ENCODE measurements at regions not wholly inside any gene's neighbourhood (a gene's known extent, or its start where the extent isn't known, plus 50 kb on each side); places are given as distances from the start of the nearest gene placed in this dataset.

DNA sequence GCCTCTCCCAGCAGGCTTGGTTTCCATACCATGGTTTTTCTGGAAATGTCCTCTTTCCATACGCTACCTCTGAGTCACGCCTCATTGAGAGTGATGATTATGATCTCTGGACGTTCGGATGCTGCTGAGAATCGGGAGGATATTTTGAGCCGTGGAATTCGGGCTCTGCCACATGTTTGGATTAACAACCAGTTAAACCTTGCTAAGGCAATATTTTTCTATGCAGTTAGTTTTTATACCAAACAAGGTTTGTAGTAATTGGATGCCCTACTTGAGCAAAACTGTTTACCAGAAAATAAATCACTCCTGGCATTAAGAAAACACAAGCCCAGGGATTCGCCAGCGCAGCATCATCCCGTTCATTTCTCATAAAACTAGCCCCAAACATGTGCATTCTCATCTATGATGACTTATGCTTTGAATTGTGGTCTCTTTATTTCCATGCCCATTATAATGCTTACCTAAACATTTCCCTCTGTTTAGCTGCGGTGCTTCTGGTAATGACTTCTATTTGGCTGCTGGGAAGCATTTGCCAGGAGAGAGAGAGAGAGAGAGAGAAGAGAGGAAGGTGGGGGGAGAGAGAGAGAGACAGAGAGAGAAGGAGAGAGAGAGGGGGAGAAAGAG is 198.9 kb downstream of the CLIC5 start:
- CTCF ChIA-PET: no interaction called here
- TF ChIP-seq FOXK2 (IDR thresholded peaks at IDR 0.05) (no peak), BHLHE40 (IDR thresholded peaks at IDR 0.05; ENCODE audit: borderline replicate concordance) (no peak), LEF1 (IDR thresholded peaks at IDR 0.05; ENCODE audit: borderline replicate concordance) (no peak), FOXM1 (IDR thresholded peaks at IDR 0.05; ENCODE audit: borderline replicate concordance) (no peak), CTBP1 (IDR thresholded peaks at IDR 0.05; ENCODE audit: borderline replicate concordance) (no peak), HDGF (IDR thresholded peaks at IDR 0.05; ENCODE audit: borderline replicate concordance) (no peak), TARDBP (IDR thresholded peaks at IDR 0.05) (no peak)
- TF ChIP-seq, protein P1, sequence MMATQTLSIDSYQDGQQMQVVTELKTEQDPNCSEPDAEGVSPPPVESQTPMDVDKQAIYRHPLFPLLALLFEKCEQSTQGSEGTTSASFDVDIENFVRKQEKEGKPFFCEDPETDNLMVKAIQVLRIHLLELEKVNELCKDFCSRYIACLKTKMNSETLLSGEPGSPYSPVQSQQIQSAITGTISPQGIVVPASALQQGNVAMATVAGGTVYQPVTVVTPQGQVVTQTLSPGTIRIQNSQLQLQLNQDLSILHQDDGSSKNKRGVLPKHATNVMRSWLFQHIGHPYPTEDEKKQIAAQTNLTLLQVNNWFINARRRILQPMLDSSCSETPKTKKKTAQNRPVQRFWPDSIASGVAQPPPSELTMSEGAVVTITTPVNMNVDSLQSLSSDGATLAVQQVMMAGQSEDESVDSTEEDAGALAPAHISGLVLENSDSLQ (IDR thresholded peaks at IDR 0.05): no peak
- no peak for DNase-seq (ENCODE audit: extremely low spot score)
- POLR2A ChIA-PET: no interaction called here

DNA sequence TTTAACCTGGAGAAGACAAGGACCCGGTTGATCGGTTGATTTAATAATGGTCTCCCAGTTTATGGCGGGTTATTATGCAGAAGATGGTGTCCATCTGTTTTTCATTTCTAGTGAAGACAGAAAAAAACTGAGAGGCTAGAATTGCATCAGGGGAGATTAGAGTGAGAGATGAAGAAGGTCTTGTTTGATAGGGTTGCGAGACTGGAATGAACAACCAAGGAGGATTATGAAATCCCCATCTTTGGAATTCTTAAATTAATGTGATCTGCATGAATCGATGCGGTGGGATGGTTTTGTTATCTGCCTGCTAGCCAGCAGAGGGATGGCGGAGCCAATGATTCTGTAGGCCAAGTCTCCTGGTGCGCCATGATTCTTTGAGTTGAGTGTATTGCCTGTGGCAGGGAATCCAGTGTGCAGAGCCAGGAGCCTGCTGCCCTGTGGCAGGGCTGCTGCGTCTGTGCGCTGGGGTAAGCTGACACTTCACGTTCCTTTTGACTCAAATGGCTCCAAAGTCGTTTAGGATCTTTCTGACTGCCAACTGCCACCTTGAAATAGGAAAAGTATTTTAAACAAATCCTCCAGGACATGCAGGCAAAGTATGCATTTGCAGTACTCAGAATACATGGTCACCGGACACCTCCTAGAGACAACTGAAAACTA is 200.1 kb downstream of the CLIC5 start:
- ChIA-PET CTCF (no interaction called here), POLR2A (no interaction called here)
- TF ChIP-seq CTBP1 (IDR thresholded peaks at IDR 0.05; ENCODE audit: borderline replicate concordance): no peak
- TF ChIP-seq FOXA1 (IDR thresholded peaks at IDR 0.05): no peak
- TF ChIP-seq, protein P1 (IDR thresholded peaks at IDR 0.05): no peak
- TF ChIP-seq ELF4 (IDR thresholded peaks at IDR 0.05): no peak
- no peak for TF ChIP-seq SP1 (IDR thresholded peaks at IDR 0.05)
- TF ChIP-seq BHLHE40 (IDR thresholded peaks at IDR 0.05; ENCODE audit: borderline replicate concordance): no peak
- no peak for TF ChIP-seq LEF1 (IDR thresholded peaks at IDR 0.05; ENCODE audit: borderline replicate concordance)
- no peak for TF ChIP-seq SUZ12 (IDR thresholded peaks at IDR 0.05)
- TF ChIP-seq ZNF384 (IDR thresholded peaks at IDR 0.05): no peak
- no peak for TF ChIP-seq NFRKB (IDR thresholded peaks at IDR 0.05)
- no peak for TF ChIP-seq L3MBTL2 (conservative IDR thresholded peaks at IDR 0.05)
- TF ChIP-seq HDGF (IDR thresholded peaks at IDR 0.05; ENCODE audit: borderline replicate concordance): no peak
- TF ChIP-seq ARNT (IDR thresholded peaks at IDR 0.05): no peak
- no peak for TF ChIP-seq FOXM1 (IDR thresholded peaks at IDR 0.05; ENCODE audit: borderline replicate concordance)
- no peak for TF ChIP-seq FOXK2 (IDR thresholded peaks at IDR 0.05)
- no peak for TF ChIP-seq TARDBP (IDR thresholded peaks at IDR 0.05)
- no peak for DNase-seq (ENCODE audit: extremely low spot score)

DNA sequence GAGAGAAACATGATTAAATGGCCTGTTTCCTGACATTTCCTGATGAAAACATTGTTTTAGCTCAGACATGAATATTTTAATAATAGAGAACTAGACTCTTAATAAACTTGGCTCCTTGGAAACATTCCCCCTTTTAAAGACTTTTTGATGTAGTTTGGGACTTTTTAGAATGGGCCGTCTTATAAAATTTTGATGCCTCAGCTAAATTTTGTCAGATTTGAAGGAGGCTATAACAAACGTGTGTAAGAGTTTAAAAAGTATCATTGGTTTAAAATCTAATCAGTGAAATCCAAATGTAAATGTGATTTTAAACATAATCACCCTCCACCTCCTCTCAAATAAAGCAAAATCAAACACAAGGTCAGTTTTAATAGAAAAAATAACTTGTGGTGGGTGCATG is 200.9 kb downstream of the CLIC5 start:
- ChIA-PET CTCF (no interaction called here), POLR2A (no interaction called here)
- no peak for TF ChIP-seq FOXA1 (IDR thresholded peaks at IDR 0.05)
- no peak for TF ChIP-seq ELF4 (IDR thresholded peaks at IDR 0.05)
- no peak for TF ChIP-seq ZNF384 (IDR thresholded peaks at IDR 0.05)
- no peak for TF ChIP-seq NFRKB (IDR thresholded peaks at IDR 0.05)
- TF ChIP-seq, protein P1 (IDR thresholded peaks at IDR 0.05): no peak
- TF ChIP-seq HDGF (IDR thresholded peaks at IDR 0.05; ENCODE audit: borderline replicate concordance): no peak
- TF ChIP-seq FOXK2 (IDR thresholded peaks at IDR 0.05): no peak
- TF ChIP-seq ARNT (IDR thresholded peaks at IDR 0.05): no peak
- no peak for TF ChIP-seq BHLHE40 (IDR thresholded peaks at IDR 0.05; ENCODE audit: borderline replicate concordance)
- no peak for TF ChIP-seq SUZ12 (IDR thresholded peaks at IDR 0.05)
- no peak for TF ChIP-seq CTBP1 (IDR thresholded peaks at IDR 0.05; ENCODE audit: borderline replicate concordance)
- no peak for TF ChIP-seq TARDBP (IDR thresholded peaks at IDR 0.05)
- no peak for TF ChIP-seq L3MBTL2 (conservative IDR thresholded peaks at IDR 0.05)
- TF ChIP-seq FOXM1 (IDR thresholded peaks at IDR 0.05; ENCODE audit: borderline replicate concordance): no peak
- TF ChIP-seq LEF1 (IDR thresholded peaks at IDR 0.05; ENCODE audit: borderline replicate concordance): no peak
- no peak for TF ChIP-seq SP1 (IDR thresholded peaks at IDR 0.05)
- no peak for DNase-seq (ENCODE audit: extremely low spot score)

DNA sequence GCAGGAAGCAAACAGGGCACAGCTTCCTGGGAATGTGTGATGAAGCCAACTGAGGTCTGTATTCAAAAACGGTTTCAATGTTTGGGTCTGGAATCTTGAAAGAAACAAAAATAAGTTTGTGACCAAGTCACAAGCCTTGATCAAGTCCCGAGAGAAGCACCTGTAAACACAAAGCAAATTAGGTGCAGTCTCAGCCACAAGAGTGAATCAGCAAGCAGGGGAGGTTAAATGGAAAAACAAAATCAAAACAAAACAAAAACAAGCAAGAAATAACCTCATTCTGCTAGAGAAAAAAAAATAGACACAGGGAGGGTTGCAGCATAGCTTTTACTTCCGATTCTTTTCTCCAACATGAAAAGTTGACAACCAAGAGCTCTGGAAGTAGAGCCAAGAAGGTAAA is 201.7 kb downstream of the CLIC5 start:
- CTCF ChIA-PET: no interaction called here
- no peak for DNase-seq (ENCODE audit: extremely low spot score)
- POLR2A ChIA-PET: no interaction called here
- TF ChIP-seq FOXM1 (IDR thresholded peaks at IDR 0.05; ENCODE audit: borderline replicate concordance) (no peak), BHLHE40 (IDR thresholded peaks at IDR 0.05; ENCODE audit: borderline replicate concordance) (no peak), ZNF384 (IDR thresholded peaks at IDR 0.05) (no peak), NFRKB (IDR thresholded peaks at IDR 0.05) (no peak), FOXK2 (IDR thresholded peaks at IDR 0.05) (no peak)
- TF ChIP-seq, protein P1 (IDR thresholded peaks at IDR 0.05): no peak

DNA sequence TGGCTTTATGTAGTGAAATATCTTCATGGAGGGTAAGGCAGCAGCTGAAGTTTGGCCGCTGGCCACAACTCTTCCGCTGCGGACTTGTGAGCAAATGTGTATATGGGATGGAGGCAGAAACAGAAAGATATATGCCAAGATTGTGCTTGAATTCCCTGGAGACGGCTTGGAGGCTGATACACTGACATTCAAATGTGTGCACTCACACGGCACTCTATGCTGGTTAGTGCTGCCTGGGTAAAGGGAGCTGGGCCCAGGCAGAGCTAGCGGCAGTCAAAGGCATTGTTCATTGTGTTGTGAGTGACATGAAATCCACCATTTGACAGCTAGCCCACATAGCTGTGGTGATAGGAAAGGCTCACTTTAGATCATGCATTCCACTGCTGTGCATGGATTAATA is 202.7 kb downstream of the CLIC5 start:
- POLR2A ChIA-PET: no interaction called here
- TF ChIP-seq BHLHE40 (IDR thresholded peaks at IDR 0.05; ENCODE audit: borderline replicate concordance) (no peak), SP1 (IDR thresholded peaks at IDR 0.05) (no peak), FOXK2 (IDR thresholded peaks at IDR 0.05) (no peak), NFRKB (IDR thresholded peaks at IDR 0.05) (no peak), ZNF384 (IDR thresholded peaks at IDR 0.05) (no peak), FOXM1 (IDR thresholded peaks at IDR 0.05; ENCODE audit: borderline replicate concordance) (no peak), ARNT (IDR thresholded peaks at IDR 0.05) (no peak), SUZ12 (IDR thresholded peaks at IDR 0.05) (no peak), ELF4 (IDR thresholded peaks at IDR 0.05) (no peak), CTBP1 (IDR thresholded peaks at IDR 0.05; ENCODE audit: borderline replicate concordance) (no peak), LEF1 (IDR thresholded peaks at IDR 0.05; ENCODE audit: borderline replicate concordance) (no peak), L3MBTL2 (conservative IDR thresholded peaks at IDR 0.05) (no peak), FOXA1 (IDR thresholded peaks at IDR 0.05) (no peak)
- TF ChIP-seq, protein P1 (IDR thresholded peaks at IDR 0.05): no peak
- CTCF ChIA-PET: no interaction called here
- no peak for DNase-seq (ENCODE audit: extremely low spot score)
